H9 (cell line): ENCODE measurements at regions not wholly inside any gene's neighbourhood (a gene's known extent, or its start where the extent isn't known, plus 50 kb on each side); places are given as distances from the start of the nearest gene placed in this dataset.

ENCODE experiments used
- DNase-seq: peaks from one replicate; pipeline ENCODE4 v3.0.0-alpha.2; 2017
- H2AFZ ChIP-seq: one replicate; pipeline ENCODE4 v1.6.1; 2013; ENCODE audit warnings: mild to moderate bottlenecking, low read length, control low read depth, moderate library complexity
- H2AK5ac ChIP-seq: 2 replicates; pipeline ENCODE4 v1.6.1; 2013; ENCODE audit warnings: low read length, control low read depth, mixed read lengths; ENCODE audit not compliant: insufficient read length
- H2BK120ac ChIP-seq: one replicate; pipeline ENCODE4 v1.6.1; 2013; ENCODE audit warnings: low read depth, mild to moderate bottlenecking, low read length, control low read depth, inconsistent platforms; ENCODE audit not compliant: poor library complexity, severe bottlenecking
- H2BK12ac ChIP-seq: 2 replicates; pipeline ENCODE4 v1.6.1; 2013; ENCODE audit warnings: low read length, control low read depth, mixed read lengths, low read depth; ENCODE audit not compliant: insufficient read length
- H2BK15ac ChIP-seq: 2 replicates; pipeline ENCODE4 v1.6.1; 2013; ENCODE audit warnings: low read depth, low read length, control low read depth
- H2BK20ac ChIP-seq: one replicate; pipeline ENCODE4 v1.6.1; 2013; ENCODE audit warnings: low read depth, mild to moderate bottlenecking, low read length, control low read depth, inconsistent platforms; ENCODE audit not compliant: poor library complexity, severe bottlenecking
- H2BK5ac ChIP-seq: 2 replicates; pipeline ENCODE4 v1.6.1; 2013; ENCODE audit warnings: low read length, control low read depth, mixed read lengths; ENCODE audit not compliant: insufficient read length
- H3K14ac ChIP-seq: 2 replicates; pipeline ENCODE4 v1.6.1; 2013; ENCODE audit warnings: low read length, control low read depth; ENCODE audit not compliant: insufficient read depth
- H3K18ac ChIP-seq: 2 replicates; pipeline ENCODE4 v1.6.1; 2013; ENCODE audit warnings: low read depth, mild to moderate bottlenecking, mixed read lengths, low read length, control low read depth; ENCODE audit not compliant: insufficient read length
- H3K23ac ChIP-seq: 2 replicates; pipeline ENCODE4 v1.6.1; 2013; ENCODE audit warnings: low read length, control low read depth, mixed read lengths, low read depth; ENCODE audit not compliant: insufficient read length
- H3K23me2 ChIP-seq: 2 replicates; pipeline ENCODE4 v1.6.1; 2013; ENCODE audit warnings: low read depth, mild to moderate bottlenecking, mixed read lengths, low read length, control low read depth; ENCODE audit not compliant: insufficient read length, poor library complexity, severe bottlenecking
- H3K27ac ChIP-seq: 2 replicates; pipeline ENCODE4 v1.5.1; 2013; ENCODE audit warnings: low read length, control low read depth, mixed read lengths, low read depth; ENCODE audit not compliant: insufficient read length
- H3K27me3 ChIP-seq: 2 replicates; pipeline ENCODE4 v1.6.1; 2013; ENCODE audit warnings: low read length, control low read depth, inconsistent platforms; ENCODE audit not compliant: insufficient read depth
- H3K4ac ChIP-seq: 2 replicates; pipeline ENCODE4 v1.6.1; 2013; ENCODE audit warnings: low read depth, mild to moderate bottlenecking, control low read depth, inconsistent platforms, low read length, moderate library complexity
- H3K4me1 ChIP-seq: 2 replicates; pipeline ENCODE4 v1.6.1; 2013; ENCODE audit warnings: low read length, control low read depth, inconsistent platforms; ENCODE audit not compliant: insufficient read depth
- H3K4me2 ChIP-seq: 2 replicates; pipeline ENCODE4 v1.6.1; 2013; ENCODE audit warnings: low read length, control low read depth, mixed read lengths; ENCODE audit not compliant: insufficient read length, insufficient read depth
- H3K56ac ChIP-seq: 2 replicates; pipeline ENCODE4 v1.6.1; 2013; ENCODE audit warnings: low read depth, mild to moderate bottlenecking, mixed read lengths, low read length, control low read depth; ENCODE audit not compliant: insufficient read length
- H3K79me1 ChIP-seq: 2 replicates; pipeline ENCODE4 v1.6.1; 2013; ENCODE audit warnings: low read depth, mild to moderate bottlenecking, moderate library complexity, low read length, control low read depth, inconsistent platforms; ENCODE audit not compliant: insufficient read depth, poor library complexity, severe bottlenecking
- H3K79me2 ChIP-seq: 2 replicates; pipeline ENCODE4 v1.6.1; 2013; ENCODE audit warnings: low read length, control low read depth, inconsistent platforms; ENCODE audit not compliant: insufficient read depth
- H3K9ac ChIP-seq: 2 replicates; pipeline ENCODE4 v1.6.1; 2013; ENCODE audit warnings: low read length, control low read depth, mixed read lengths; ENCODE audit not compliant: insufficient read length; ENCODE audit errors: extremely low read depth
- H3K9me3 ChIP-seq: one replicate; pipeline ENCODE4 v1.6.1; 2013; ENCODE audit warnings: low read depth, low read length, inconsistent platforms; ENCODE audit not compliant: control insufficient read depth
- H3T11ph ChIP-seq: one replicate; pipeline ENCODE4 v1.6.1; 2013; ENCODE audit warnings: mild to moderate bottlenecking, low read length, control low read depth, inconsistent platforms
- H4K20me1 ChIP-seq: one replicate; pipeline ENCODE4 v1.6.1; 2013; ENCODE audit not compliant: control insufficient read depth, insufficient read length, insufficient read depth
- H4K5ac ChIP-seq: 2 replicates; pipeline ENCODE4 v1.6.1; 2013; ENCODE audit warnings: low read depth, mild to moderate bottlenecking, mixed read lengths, low read length, control low read depth; ENCODE audit not compliant: insufficient read length
- H4K8ac ChIP-seq: replicated peaks from 2 replicates; pipeline ENCODE4 v1.6.1; 2013; ENCODE audit warnings: low read length, control low read depth, mixed read lengths, low read depth; ENCODE audit not compliant: insufficient read length
- H4K91ac ChIP-seq: 2 replicates; pipeline ENCODE4 v1.6.1; 2013; ENCODE audit warnings: low read depth, mild to moderate bottlenecking, moderate library complexity, mixed read lengths, low read length, control low read depth; ENCODE audit not compliant: insufficient read length
- H3K27ac Mint-ChIP-seq, 3 experiments: 2 replicates in 2 of 3; 3 replicates in 1 of 3; pipeline ENCODE4 v1.8.0; 2020 to 2021; ENCODE audit warnings: mixed read lengths in 3 of 3, mild to moderate bottlenecking in 1 of 3, moderate library complexity in 1 of 3
- H3K27me3 Mint-ChIP-seq: 2 replicates; pipeline ENCODE4 v1.8.0; 2021; ENCODE audit warnings: low read depth, mild to moderate bottlenecking, moderate library complexity, mixed read lengths
- H3K36me3 Mint-ChIP-seq, 3 experiments: 2 replicates in 2 of 3; 3 replicates in 1 of 3; pipeline ENCODE4 v1.8.0; 2020 to 2021; ENCODE audit warnings: low read depth in 3 of 3, mixed read lengths in 3 of 3; ENCODE audit not compliant: insufficient read depth in 1 of 3
- H3K4me1 Mint-ChIP-seq, 2 experiments: 2 replicates each; pipeline ENCODE4 v1.8.0; 2020; ENCODE audit warnings: mixed read lengths in 2 of 2
- H3K4me3 Mint-ChIP-seq, 2 experiments: 2 replicates in 1 of 2; 3 replicates in 1 of 2; pipeline ENCODE4 v1.8.0; 2020 to 2021; ENCODE audit warnings: mild to moderate bottlenecking in 2 of 2, mixed read lengths in 2 of 2, moderate library complexity in 1 of 2
- H3K9me3 Mint-ChIP-seq, 2 experiments: 2 replicates in 1 of 2; 3 replicates in 1 of 2; pipeline ENCODE4 v1.8.0; 2020; ENCODE audit warnings: mild to moderate bottlenecking in 2 of 2, mixed read lengths in 2 of 2, moderate library complexity in 1 of 2
- WGBS: extraction: QIAGEN DNeasy Blood & Tissue Kit; methylation state at CpG from one replicate; pipeline ENCODE4 v1.1.7; 2013; ENCODE audit warnings: missing lambda C conversion rate, low lambda C conversion rate, mixed read lengths; ENCODE audit not compliant: insufficient read length; ENCODE audit errors: extremely low coverage; 5-methylcytosine and 5-hydroxymethylcytosine counted together
- TF ChIP-seq, protein P1 (sequence below): fragments of 200-600 bp; sonication (generic); conservative IDR thresholded peaks from 3 replicates; pipeline ENCODE4 v1.8.0; 2021; ENCODE audit warnings: antibody characterized with exemption, mild to moderate bottlenecking

DNA sequence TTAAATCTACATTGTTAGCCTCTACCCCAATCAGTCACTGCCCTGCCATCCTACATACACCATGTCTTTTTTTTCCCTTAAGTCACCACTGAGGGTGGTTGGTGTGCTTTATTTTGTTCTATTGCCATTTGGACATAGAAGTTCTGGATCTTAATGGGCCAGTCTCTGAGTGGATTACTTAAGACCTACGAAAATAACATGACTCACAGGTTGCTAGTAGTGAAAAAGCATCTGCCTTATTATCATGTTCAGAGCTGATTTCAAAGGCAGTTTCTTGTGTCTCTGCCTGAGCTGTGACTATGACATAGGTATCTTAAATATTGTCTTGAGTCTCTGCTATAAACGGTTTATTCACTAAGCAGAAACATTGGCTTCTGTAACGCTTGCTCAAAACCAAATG, 410.8 kb downstream of the MDFIC start:
- Histone ChIP-seq H3K4me1 (no peaks in the 10 kb centered on the region), H3K4me2 (no peak overlapping the region), H2AK5ac (no peak overlapping the region), H2BK15ac (no peak overlapping the region), H4K8ac (no peak overlapping the region), H2BK120ac (no peak overlapping the region), H3K27me3 (no peaks in the 10 kb centered on the region), H3K18ac (no peak overlapping the region), H4K20me1 (no peaks in the 10 kb centered on the region), H3K9ac (no peak overlapping the region), H3K23ac (no peak overlapping the region), H3T11ph (no peak overlapping the region), H3K14ac (no peak overlapping the region), H2BK20ac (no peak overlapping the region), H2AFZ (no peak overlapping the region), H3K56ac (no peak overlapping the region), H3K9me3 (no peaks in the 10 kb centered on the region), H3K79me2 (no peaks in the 10 kb centered on the region), H4K5ac (no peak overlapping the region), H3K79me1 (no peaks in the 10 kb centered on the region), H3K27ac (no peak overlapping the region), H2BK12ac (no peak overlapping the region), H3K23me2 (no peaks in the 10 kb centered on the region), H2BK5ac (no peak overlapping the region), H4K91ac (no peak overlapping the region), H3K4ac (no peak overlapping the region)
- Mint-ChIP-seq H3K4me3 (no peak overlapping the region), H3K9me3 (no peaks in the 10 kb centered on the region; a peak in 1 of 5 replicates), H3K27ac (no peak overlapping the region), H3K27me3 (peaks cover 2% of the 10 kb centered on the region; the same call in 1 of the 2 replicates), H3K4me1 (no peaks in the 10 kb centered on the region), H3K36me3 (no peaks in the 10 kb centered on the region; a peak in 1 of 7 replicates)
- no CpG with 5 or more reads among the region's 3 CpGs for WGBS
- TF ChIP-seq, protein P1, sequence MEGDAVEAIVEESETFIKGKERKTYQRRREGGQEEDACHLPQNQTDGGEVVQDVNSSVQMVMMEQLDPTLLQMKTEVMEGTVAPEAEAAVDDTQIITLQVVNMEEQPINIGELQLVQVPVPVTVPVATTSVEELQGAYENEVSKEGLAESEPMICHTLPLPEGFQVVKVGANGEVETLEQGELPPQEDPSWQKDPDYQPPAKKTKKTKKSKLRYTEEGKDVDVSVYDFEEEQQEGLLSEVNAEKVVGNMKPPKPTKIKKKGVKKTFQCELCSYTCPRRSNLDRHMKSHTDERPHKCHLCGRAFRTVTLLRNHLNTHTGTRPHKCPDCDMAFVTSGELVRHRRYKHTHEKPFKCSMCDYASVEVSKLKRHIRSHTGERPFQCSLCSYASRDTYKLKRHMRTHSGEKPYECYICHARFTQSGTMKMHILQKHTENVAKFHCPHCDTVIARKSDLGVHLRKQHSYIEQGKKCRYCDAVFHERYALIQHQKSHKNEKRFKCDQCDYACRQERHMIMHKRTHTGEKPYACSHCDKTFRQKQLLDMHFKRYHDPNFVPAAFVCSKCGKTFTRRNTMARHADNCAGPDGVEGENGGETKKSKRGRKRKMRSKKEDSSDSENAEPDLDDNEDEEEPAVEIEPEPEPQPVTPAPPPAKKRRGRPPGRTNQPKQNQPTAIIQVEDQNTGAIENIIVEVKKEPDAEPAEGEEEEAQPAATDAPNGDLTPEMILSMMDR, result no peak
- no peak for DNase-seq
